HEK293T (cell line): ENCODE measurements at regions not wholly inside any gene's neighbourhood (a gene's known extent, or its start where the extent isn't known, plus 50 kb on each side); places are given as distances from the start of the nearest gene placed in this dataset.

ENCODE experiments used
- HDGF ChIP-seq: fragments of 450-650 bp; IDR thresholded peaks from 2 replicates; pipeline ENCODE4 v1.6.1; 2017; ENCODE audit warnings: antibody characterized with exemption, borderline replicate concordance
- TARDBP ChIP-seq: fragments of 450-650 bp; IDR thresholded peaks from 2 replicates; pipeline ENCODE4 v1.6.1; 2016
- ZNF384 ChIP-seq: fragments of 450-650 bp; IDR thresholded peaks from 2 replicates; pipeline ENCODE4 v1.6.1; 2016

DNA sequence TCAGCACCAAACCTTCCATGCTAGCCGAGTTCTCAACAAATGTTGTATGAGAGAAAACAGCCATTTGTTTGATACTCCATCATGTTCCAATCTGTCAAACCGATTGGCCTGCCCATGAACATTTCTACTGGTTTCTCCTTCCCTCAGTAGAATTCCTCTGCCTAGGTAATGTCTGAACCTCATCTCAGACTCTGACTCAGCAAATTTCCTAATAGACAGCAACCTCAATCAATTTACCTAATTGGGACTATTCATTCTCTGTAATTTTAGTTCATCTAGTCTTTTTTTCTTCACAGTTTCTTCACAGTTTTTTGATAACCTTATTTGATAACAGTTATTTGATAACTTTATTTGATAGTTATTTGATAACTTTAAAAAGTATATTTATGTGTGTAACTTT lies 585.1 kb downstream of the DNAJB9 start:
- TF ChIP-seq HDGF (no peak), ZNF384 (no peak), TARDBP (no peak)
